Pons (tissue), 1 donor: ENCODE measurements at regions not wholly inside any gene's neighbourhood (a gene's known extent, or its start where the extent isn't known, plus 50 kb on each side); places are given as distances from the start of the nearest gene placed in this dataset.

Experiments used
- DNase-seq: peaks from one replicate; pipeline ENCODE4 v3.0.0-alpha.2; 2016; ENCODE audit warnings: low spot score

DNA sequence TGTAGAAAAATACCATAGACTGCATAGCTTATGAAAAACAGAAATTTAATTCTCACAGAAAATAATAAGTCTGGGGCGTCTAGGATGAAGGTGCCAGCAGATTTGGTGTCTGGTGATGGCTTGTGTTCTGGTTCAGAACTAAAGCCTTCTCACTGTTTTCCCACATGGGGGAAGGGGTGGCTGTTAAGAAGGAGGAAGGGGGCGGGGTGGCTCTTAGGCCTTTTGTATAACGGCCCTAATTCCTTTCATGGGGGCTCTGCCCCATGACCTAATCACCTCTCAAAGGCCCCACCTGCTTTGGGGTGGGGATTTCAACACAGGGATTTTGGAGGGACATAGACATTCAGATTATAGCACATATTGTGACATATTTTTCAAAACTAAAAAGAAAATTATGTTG is 173.2 kb upstream of the TECRL start:
- DNase-seq: no peak

DNA sequence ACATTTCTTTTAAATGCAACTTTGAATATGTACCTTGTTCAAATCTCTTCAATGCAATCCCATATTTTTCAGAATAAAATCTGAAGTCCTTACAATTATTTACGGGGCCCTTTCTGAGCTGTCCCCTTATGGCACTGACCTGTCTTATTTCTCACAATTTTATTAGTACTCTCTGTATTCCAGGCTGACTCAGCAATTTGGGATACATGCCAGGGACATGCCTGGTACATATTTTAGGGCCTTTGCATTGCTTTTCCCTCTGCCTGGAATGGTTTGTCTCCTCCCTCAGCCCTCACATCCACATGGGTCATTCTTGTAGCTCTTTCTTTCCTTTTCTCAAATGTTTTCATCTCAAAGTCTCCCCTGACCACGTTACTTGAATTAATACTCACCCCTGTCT is 172.2 kb upstream of the TECRL start:
- DNase-seq: no peak

DNA sequence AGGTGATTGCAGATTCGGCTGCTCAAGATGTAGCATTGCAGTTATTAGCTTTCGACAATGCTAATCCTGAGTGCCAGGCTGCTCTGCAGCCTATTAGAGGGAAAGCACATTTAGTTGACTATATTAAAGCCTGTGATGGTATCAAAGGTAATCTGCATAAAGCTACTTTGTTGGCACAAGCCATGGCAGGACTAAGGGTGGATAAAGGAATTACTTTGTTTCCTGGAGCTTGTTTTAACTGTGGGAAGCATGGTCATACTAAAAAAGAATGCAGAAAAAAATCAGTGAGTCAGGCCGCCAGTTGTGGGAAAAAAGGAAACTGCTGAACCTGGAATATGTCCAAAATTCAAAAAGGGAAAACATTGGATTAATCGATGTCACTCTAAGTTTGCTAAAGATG is 154.9 kb upstream of the TECRL start:
- no peak for DNase-seq

DNA sequence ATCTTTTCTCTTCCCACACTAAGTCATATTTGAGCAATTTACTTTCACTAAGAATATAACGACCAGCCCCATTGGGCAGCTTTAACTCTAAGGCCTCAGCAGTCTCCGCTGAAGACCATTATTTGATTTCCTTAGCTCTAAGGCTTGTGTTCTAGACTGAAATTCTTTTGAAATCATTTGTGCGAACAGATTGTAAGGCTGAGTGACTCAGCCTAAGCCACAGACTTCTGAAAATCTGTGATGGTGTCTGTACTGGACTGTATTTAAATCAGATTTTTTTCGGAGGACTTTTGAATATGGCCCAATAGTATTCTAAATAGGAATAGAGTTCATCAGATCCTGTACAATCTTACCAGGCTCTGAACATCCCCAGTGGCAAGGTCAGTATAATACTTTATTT is 150.3 kb upstream of the TECRL start:
- no peak for DNase-seq

DNA sequence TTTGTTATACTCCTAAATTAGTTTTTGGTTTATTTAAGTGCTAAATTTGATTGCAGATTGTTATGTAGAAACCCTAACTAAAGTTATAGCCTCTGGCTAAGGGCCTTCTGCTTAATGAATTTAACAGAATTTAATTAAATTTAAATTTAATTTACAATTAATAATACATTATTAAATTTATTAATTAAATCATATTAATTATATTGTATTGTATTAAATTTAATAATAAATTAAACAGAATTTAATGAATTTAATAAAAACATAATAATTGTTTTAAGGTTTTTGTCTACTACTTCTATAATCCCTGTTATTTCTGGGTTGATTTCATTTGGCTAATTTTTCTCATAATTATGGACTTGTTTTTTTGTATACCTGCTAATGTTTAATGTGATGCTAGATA is 141.9 kb upstream of the TECRL start:
- no peak for DNase-seq

DNA sequence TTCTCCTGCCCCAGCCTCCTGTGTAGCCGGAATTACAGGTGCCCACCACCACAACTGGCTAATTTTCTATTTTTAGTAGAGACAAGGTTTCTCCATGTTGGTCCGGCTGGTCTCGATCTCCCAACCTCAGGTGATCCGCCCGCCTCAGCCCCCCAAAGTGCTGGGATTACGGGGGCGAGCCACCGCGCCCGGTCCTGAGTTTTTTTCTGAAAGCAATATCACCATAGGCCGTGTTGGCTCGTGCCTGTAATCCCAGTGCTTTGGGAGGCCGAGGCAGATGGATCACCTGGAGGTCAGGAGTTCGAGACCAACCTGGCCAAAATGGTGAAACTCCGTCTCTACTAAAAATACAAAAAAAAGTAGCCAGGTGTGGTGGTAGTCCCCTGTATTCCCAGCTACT is 136.3 kb upstream of the TECRL start:
- no peak for DNase-seq

DNA sequence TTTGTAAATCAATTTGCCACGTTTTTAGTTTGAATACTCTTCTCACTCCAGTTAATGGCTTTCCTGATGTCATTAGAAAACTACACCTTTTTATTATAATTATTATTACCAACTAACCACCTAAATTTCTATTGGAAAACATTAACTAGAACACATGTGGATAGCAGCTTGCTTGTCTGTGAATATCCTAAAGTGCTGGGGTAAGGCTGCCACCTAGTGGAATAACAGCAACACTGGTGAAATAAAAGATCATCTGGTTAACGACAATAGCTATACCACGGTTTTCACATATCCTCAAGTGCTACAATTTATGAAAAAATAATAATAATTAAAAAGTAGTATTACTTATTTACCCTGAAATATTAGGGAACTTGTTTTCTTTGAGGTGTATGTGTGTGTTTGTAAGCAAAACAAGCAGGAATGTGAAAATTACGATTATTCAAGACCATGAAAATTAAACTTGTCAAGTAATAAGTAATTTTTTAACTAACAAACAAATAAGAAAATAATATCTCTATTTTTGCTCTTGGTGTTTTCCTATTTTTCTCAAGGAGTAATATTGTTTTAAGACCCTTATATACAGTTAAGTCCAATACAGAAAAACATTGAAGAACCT is 130.1 kb upstream of the TECRL start:
- peak; percentile 81 for DNase-seq

DNA sequence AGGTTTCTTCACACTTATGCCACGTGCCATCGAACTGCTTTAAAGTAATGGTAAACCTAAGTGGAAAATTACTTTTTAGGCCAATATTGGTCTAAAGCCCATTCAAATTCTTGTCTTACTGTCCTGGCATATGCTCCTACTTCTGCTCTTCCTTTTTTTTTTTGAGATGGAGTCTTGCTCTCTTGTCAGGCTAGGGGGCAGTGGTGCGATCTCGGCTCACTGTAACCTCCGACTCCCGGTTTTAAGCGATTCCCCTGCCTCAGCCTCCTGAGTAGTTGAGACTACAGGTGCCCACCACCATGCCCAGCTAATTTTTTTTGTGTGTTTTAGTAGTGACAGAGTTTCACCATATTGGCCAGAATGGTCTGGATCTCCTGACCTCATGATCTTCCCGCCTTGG is 129.0 kb upstream of the TECRL start:
- DNase-seq: no peak

DNA sequence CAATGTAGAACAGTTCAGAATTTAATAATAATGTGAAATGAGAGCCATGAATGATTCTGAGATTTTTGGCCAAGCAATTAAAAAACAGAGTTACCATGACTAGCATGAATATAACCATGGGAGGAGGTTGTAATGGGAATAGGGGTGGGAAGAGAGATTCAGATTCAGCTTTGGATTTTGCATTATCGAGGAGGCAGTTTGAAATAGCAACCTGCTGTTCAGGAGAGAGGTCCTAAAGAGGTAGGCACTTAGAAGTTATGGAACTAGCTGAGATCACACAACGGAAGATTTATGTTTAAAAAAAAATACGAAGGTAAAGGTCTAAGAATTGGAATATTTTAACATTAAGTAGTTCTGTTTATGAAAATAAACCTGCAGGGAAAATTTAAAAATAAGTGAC is 124.4 kb upstream of the TECRL start:
- DNase-seq: no peak

DNA sequence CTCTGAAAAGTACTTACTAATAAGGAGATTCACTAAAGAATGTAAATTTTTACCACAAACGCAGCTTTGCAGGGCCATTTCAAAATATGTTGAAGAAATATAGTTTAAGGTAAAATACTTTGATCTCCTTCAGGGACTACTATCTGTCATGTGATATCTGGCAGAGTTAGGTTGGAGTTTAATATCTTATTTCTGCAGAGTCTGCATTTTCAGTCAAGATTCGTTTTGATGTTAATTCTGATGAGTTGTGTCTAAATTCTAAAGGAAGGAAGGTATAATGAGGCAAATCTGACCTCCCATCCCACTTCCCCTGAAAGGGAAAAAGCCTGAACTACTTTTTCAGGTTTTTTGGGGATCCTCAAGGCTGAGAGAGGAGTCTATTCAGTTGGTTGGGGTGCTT is 123.9 kb upstream of the TECRL start:
- no peak for DNase-seq

DNA sequence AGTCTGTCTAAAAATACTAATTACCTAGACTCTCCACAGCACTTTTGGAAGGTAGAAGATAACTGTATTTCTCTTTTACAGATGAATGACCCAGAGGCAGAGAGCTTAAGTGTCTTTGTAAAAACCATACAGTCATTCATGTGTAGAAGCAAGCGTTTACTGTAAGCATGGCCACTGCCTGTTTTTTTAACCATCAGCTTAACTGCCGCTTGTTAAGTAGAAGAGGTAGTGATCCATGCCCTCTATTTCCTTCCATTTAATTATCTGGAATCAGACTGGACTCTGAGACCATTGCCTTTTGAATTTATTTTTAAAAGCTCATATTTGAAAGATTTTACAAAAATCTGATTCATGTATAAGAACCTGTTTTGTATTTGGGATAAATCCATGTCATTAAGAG is 111.2 kb upstream of the TECRL start:
- no peak for DNase-seq

DNA sequence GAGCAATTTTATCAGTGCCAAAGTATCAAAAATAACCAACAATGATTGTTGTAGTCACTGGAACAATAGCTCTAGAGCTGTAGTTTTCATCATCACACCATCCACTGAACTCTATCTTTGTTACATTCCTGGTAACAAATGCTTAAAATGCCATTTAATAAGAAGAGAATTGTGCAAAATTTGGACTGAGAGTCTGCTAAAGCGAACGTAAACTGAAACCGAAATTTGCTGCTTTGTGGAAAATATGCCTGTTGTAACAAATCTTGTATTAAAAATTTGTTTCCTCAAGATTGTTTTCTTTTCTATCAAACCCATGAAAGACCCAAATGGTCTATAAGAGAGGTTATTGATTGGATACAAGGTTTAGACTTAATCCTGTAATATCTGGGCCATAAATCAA is 109.3 kb upstream of the TECRL start:
- no peak for DNase-seq

DNA sequence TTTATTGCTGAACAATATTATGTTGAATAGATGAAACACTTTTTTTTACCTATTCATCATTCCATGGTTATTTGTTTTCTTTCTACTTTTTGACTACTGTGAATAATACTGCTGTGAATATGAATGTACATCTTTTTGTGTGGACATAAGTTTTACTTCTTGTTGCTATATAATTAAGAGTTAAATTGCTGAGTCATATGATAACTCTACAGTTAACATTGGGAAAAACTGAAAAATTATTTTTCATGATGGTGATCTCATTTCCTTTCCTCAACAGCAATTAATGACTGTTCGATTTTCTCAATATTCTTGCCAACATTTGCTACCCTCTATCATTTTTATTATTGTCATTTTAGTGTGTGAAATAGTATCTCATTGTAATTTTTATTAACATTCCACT is 106.9 kb upstream of the TECRL start:
- DNase-seq: no peak

DNA sequence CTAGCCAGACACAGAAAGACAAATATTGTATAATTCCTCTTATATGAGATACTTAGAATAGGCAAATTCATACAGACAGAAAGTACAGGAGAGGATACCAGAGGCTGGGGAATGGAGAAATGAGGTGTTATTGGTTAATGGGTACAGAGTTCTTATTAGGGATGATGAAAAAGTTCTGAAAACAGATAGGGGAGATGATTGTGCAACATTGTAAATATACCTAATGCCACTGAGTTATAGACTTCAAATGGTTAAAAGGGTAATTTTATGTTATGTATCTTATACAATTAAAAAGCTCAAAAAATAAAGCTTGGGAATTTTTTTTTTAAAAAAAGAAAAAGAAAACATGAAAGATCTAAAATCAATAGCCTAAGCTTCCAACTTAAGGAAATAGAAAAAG is 98.8 kb upstream of the TECRL start:
- no peak for DNase-seq

DNA sequence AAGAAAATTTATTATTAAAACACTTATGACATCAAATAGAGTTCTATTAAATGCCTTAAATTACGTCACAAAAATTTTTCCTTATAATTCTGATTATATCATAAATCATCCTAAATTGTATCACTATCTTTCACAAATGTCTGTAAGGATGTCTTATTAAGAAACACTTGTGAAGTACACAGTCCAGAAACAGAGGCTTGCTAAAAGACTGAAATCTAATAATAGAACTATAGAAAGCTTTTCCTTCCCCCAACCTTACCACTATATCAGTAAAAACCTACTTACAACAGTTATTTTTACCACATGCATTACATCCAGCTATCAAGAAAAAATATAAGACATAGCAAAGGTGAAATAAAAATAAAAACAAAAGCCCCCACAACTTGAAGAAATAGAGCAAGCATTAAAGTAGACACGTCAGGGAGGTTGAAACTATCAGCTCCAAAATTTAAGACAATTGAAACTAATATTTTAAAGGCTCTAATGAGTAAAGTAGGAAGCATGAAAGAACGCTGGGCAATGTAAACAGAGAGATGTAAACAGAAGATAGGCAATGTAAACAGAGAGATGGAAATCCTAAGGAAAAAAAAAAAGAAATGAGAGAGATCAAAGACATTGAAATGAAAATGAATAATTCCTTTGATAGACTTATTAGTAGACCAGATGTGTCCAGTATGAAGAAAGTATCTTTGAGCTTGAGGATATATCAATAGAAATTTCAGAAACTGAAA is 94.9 kb upstream of the TECRL start:
- DNase-seq: no peak

DNA sequence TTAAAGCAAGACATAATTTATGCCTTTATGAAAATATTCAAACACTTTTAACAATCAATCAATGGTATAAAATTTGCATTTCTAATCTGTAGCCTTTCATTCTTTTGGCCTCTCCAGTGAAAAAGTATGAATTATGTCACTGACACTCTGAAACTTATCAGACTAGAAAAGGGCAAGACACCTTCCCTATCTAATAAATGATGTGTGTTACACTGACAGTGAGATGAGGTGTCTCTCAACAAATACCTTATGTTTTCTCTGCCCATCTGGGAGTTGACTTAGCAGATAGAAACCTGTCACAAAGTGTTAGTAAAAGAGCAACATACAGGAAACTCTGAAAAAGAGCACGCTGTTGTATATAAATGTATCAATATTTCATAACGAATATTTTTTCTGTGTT is 94.2 kb upstream of the TECRL start:
- DNase-seq: no peak

DNA sequence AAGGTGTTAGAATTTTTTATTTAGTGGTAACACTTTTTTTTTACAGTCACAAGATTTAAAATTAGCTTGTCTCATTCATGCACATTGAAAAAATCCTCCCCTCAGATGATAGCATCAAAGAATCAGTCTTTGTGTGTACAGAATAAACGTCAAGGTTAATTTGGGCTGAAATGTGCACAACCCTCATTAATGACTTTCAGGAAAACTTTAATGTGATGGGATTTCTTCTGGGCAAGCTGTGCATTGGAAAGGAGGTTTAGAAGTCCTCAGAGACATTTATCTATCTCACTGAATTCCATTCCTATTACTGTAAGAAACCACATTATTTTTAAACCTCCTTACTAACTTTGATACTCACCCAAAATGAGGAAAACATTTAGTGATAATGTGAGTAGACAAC is 88.2 kb upstream of the TECRL start:
- no peak for DNase-seq

DNA sequence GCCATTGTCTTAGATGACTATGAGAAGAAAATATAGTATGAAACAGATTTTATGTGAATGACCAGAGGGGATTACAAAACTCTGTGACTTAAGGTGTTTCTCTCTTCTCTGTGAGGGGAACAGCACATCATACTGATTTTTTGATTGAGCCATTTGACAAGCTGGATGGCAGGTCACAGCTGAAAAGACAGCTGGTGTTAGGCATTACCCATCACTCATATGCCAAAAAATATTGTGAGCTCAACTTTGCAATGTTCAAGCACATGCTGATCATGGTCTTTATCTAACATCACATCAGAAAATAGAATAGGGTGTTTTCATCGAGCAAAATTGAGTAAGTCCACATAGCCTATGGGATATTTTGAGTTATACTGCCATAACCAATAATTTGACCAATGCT is 86.7 kb upstream of the TECRL start:
- DNase-seq: no peak

DNA sequence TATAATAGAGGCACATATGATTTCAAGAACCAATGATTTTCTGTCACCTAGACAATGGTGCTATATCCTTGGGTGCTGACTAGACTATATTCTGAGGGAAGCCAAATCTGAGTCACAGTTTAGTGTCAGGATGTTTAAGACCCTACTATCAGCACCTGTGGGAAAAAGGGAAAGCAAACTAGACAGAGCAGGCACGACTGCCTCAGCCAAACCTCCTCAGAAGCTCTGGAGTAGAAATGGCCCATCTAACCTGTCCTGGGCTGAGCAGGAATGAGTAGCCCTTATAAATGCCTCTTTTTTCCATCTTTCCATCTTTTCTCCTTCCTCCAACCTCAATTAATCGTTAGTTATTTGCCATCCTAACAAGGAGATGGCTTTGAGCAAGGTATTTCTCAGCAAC is 80.4 kb upstream of the TECRL start:
- no peak for DNase-seq

DNA sequence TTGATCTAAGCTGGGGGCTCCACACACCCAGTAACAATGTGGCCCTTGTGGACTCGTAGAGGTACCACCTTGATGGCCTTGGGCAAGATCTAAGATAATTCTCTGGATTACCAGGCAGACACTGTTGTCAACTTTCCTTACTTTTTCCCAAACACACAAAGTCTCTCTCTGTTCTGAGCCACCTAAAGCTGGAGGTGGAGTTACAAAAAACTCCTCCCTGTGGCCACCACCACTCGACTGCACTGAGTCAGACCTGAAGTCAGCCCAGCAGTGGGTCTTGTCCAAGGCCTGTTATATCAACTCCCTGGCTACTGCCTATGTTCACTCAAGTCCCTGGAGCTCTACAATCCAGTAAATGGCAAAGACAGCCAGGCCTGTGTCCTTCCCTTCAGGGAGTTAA is 70.1 kb upstream of the TECRL start:
- no peak for DNase-seq

DNA sequence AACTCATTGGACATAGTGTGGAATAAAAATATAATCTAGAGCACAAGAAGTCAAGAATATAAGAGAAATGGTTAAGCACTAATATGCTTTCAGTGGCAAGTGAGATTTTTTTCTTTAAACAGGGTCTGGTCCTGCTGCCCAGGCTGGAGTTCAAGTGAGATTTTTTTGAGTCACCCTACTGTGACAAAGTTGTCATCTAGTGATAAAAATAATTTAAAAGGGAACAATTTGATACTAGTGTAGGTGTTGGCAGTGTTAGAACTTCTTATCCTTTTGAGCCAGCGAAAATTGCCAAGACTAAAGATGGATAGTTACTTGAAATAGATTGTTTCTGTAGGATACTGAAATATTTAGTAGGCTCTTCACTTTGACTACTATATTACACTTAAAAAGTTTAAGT is 67.9 kb upstream of the TECRL start:
- no peak for DNase-seq

DNA sequence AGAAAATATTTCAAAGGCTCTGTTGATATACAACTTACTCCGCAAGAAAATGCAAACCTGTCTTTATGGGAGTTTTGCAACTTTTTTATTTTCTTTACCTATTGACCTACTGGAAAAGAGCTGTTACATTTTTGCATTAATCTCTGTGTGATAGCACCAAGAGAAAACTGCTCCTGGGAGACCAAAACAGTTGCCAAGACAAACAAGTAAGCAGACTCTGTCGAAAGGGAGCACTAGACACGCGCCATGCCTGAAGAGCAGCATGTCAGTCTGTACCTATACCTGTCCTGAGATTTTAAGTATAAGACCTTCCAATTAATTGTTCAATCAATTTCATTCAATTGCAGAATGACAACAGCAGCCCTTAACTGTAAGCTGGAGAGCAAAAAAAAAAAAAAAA is 56.0 kb upstream of the TECRL start:
- DNase-seq: no peak

DNA sequence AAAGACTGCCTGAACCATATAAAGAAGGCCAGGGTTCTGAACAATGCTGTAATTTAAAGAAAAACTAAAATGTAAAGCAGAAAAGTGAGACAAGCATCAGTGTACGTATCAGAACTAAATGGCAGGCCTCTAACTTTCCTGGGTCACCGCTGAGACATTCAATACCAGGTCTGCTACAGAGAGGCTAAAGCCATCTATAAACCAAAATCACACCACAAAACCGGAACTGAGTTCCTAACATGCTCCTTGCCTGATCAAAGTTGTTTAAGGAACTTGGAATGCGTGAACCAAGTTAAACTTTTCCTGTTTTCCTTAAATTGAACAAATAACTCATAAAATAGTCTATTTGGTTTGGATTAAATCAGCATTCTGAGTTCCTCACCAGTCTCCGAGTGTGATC is 55.3 kb upstream of the TECRL start:
- no peak for DNase-seq
